GM18511 (cell line): ENCODE measurements at regions not wholly inside any gene's neighbourhood (a gene's known extent, or its start where the extent isn't known, plus 50 kb on each side); places are given as distances from the start of the nearest gene placed in this dataset.
"Not testable (repeated sequence)": the region's sequence is repeated elsewhere in the genome, so short reads cannot be mapped to it uniquely, and the experiment has no call there.

ENCODE experiments used
- ATAC-seq: cut with Tn5 transposase; IDR thresholded peaks from one replicate; pipeline ENCODE4 v1.9.1; 2021; ENCODE audit warnings: mild to moderate bottlenecking, moderate library complexity; ENCODE audit not compliant: unreplicated experiment

DNA sequence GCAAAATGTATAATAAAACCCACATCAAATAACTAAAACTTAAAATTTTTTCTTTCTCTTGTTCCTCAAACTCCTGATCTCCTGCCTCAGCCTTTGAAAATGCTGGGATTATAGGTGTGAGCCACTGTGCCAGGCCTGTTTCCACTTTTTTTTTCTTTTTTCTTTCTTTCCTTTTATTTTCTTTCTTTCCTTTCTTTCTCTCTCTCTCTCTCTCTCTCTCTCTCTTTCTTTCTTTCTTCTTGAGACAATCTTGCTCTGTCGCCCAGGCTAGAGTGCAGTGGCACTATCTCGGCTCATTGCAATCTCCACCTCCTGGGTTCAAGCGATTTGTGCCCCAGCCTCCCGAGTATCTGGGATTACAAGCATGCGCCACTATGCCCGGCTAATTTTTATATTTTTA, 164.6 kb downstream of the OR2B2 start:
- ATAC-seq, result no peak

DNA sequence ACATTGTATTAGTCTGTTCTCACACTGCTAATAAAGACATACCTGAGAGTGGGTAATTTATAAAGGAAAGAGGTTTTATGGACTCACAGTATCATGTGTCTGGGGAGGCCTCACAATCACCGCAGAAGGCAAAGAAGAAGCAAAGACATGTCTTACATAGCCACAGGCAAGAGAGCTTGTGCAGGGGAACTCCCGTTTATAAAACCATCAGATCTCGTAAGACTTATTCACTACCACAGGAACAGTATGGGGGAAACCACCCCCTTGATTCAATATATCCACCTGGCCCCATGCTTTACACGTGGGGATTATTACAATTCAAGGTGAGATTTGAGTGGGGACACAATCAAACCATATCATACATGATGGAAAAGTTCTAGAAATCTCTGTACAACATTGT, 165.3 kb downstream of the OR2B2 start:
- ATAC-seq, result not testable (repeated sequence)

DNA sequence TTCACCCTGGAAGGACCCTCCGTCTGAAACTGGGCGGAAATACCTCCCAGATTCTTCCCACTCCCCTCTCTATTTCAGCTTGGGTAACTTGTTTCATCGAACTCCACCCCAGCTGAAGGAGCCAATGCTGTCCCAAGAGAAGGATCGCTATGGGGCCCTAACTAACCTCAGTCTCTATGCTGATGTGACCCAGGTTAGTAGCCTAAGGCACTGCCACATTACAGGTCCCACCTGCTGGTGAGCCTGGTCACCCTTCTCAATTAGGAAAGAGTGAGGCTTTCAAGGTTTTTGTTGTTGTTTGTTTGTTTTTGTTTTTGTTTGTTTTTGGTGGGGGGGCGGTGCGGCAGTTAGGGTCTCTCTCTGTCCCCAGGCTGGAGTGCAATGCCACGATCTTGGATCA, 168.4 kb downstream of the OR2B2 start:
- no peak for ATAC-seq

DNA sequence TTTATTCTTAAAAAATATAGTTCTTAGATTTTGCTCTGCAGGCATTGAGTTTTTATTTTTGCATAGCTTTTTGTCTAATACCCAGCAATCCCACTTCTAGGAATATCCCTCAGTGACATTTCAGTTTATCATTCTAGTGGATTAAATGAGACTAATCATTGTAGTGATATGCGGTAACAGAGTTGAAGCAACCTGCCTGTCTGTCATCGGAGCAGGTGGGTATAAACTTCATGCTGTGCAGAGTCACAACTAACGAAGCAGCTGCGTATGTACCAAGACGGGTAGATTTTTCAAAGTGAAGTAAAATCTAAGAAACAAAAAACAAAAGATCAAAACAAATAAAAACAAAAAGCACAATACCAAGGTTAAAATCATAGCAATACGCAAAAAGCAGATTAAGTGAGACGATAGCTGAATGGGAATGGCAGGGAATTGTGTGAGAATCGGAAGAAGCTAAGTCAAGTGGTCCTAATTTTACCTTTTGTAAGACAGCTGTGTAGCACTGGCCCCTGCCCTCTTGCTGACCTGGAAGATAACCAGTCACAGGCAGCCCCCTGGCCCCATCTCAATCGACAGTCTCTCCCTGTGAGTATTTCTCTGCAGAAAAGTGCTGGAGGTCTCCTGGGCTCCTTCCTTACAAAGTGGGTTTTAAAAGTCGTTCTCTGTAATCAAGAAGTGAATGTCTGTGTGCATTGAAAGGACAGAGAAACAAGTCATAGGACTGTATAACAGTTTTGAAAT, 169.2 kb downstream of the OR2B2 start:
- ATAC-seq, result no peak

DNA sequence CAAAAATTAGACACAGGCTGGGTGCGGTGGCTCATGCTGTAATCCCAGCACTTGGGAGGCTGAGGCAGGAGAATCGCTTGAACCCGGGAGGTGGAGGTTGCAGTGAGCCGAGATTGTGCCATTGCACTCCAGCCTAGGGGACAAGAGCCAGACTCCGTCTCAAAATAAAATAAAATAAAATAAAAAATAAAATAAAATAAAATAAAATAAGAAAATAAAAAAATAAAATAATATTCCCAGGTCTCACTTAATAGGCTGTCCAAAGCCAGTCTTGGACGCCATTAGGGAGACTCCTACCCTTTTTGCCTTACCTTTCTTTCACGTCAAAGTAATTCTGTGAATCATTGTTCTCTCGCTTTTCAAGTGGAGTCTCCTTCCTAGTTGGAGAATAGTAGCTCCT, 172.3 kb downstream of the OR2B2 start:
- ATAC-seq, result not testable (repeated sequence)

DNA sequence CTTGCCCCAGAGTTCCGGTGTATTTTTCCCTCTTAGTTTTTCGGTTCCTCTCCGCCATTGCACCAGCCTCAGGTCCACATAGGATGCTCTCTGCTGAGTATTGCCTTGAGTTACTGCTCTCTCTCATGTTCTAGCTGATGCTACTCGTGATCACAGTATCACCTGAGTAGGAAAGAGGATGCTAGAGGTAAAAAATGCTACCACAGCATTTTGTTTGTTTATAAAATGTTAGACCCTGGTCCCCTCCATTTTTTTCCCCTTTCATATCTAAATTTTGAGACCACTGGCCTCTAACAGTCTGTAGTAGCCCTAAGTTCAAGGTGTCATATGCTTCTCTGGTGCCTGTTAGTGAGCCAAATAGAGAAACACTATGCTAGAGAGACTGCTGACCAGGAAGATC, 175.5 kb downstream of the OR2B2 start:
- no peak for ATAC-seq

DNA sequence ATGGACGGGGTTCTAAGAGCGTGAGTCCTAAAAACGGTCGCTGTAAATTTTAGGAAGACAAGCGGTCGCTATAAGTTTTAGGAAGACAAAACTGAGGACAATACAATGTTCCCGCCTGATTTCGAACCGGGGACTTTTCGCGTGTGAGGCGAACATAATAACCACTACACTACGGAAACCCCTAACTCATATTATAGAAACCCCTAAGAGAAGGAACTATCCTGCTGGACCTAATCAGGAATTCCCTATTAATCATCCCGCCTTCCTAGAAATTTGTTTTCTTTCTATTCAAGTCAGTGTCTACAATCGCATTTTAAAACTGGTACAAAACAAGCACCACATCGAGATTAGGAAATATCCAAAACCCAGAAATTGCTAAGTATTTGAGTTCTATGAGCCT, 183.8 kb downstream of the OR2B2 start:
- no peak for ATAC-seq

DNA sequence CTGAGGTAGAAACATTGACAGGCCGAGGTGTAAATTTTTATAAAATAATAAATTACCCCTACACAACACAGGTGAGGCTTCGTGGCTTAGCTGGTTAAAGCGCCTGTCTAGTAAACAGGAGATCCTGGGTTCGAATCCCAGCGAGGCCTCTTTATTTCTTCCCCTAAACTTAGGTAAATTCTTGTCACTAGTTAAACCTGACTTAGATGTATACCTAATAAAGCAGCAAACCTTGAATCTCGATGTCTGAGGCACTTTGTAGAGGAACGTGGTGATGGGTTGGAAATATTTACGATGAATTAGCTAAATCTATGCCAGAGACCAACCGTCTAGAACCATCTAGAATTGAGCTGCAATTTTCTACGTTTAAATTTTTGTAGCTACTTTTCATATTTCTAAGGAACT, 185.6 kb downstream of the OR2B2 start:
- no peak for ATAC-seq

DNA sequence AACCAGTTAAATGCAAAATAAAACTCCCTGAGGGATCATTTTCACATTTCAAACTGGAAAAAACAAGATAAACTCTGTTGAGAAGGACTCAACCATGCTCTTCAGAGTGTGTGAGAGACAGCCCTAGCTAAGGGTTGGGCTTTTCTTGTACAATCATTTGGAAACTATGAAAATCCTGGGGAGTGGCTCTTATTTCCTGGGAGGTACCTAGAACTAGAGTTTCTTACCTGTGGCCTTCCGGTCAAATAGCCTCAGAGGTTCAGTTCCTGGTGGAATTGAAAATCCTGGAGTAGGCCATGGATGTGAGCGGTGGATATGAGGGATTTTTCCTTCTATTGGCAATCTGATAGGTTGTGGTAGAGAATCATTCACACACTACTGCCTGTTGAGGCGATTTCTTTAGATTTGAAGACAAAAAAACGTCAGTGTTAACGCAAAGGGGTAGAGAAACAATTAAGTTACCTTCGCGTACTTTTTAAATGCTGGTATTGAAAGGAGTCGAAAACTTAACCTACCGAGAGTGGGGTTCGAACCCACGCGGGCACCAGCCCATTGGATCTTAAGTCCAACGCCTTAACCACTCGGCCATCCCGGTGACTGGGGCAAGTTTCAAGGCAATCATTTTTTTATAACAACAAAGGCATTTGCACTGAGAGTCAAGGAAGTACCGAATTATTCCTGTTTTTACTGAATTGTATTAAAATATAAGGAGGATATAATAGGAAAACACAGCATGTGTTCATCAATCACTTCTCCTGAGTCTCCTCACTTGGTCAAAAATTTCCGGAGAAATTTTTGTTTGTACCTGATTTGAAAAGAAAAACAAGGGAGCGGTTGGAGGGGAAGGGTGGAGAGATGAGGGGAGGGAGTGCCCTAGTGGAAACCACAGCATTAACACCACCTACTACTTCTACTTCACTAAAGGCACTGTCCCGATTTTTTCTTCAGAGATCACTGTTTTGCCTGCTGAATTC, 191.3 kb downstream of the OR2B2 start:
- ATAC-seq, result no peak

DNA sequence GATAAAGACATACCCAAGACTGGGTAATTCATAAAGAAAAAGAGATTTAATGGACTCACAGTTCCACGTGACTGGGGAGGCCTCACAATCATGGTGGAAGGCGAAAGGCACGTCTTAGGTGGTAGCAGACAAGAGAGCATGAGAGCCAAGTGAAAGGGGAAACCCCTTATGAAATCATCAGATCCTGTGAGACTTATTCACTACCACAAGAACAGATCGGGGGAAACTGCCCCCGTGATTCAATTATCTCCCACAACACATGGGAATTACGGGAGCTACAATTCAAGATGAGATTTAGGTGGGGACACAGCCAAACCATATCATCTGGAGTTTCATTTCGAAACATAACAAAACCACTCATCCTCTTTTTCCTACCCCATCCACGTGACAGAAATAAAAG, 193.2 kb downstream of the OR2B2 start:
- ATAC-seq, result not testable (repeated sequence)

DNA sequence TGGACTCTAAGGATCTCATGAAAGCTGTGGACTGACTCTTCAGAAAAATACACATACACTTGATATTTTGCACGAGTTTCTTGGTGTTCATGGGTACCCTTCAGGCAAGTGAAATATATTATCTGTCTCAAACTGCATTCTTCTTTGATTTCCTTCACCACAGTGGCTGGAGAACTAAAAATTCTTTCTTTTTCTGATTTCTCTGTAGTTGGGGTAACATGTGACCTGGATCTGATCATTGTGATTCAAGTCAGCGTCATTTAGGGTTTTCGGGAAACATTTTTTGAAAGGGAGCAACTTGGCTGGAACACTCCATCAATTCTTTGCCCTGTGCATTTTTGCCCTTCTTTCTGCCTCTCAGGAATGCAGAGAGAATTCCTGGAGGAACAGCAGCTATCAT, 205.8 kb downstream of the OR2B2 start:
- no peak for ATAC-seq

DNA sequence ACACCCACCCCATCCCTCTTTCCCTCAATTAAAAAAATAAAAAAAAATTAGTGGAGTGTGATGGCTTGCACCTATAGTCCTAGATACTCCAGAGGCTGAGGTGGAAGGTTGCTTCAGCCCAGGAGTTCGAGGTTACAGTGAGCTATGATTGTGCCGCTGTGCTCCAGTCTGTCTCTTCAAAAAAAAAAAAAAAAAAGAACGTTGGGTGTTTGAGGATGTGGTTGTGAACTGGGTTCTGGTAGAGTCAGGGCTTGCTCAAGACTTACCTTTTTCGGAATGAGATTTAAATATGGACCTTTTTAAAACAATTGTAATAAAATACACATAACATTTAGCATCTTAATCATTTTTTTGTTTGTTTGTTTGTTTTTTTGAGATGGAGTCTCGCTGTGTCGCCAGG, 211.9 kb downstream of the OR2B2 start:
- ATAC-seq, result no peak

DNA sequence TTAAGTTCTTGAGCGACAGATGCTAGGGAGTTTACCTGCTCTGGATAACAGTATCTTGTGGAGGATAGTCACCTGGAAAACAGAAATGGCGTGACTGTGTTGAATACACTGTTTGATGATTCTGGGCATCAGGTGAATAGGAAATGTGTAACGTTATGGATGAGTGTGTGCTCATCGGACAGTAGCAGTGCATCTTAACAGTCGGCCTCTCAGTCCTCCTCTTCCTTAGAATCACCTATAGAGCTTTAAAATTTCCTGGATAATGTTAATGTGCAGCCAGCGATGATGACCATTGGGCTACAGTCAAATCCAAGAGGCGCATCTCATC, 217.7 kb downstream of the OR2B2 start:
- ATAC-seq, result no peak

DNA sequence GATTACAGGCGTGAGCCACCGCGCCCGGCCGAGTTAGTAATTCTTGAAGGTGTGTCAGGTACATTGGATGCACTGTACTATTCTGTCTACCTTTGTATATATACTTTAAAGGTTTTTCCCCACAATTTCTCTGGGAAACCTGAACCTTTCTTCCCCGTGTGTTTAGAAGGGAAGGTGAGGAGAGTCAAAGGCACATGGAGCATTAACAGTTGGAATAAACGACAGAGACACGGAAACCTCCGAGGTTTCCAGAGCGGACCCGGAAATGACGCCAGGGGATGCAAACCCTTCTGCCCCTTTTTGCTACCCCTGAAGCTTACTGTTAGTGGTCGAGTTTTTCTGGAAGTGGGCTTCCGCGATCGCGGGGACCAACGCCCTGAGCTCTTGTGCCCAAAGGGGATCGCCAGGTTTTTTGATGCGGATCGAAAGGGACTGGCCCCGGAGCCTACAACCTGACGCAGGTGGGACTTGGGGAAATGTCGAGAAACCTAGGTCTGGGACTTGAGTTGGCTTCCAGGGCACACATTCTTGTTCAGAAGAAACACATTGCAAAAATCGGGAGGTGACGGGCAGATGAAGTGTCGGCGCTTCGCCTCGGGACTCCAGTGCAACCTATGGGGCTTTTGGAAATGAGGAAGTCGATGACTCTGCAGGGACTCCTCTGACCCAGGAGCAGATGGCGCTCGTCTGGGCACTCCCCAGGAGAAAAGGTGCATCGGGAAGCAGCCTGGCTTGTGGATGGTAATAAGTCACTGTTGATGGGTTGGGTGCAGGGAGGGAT, 218.2 kb downstream of the OR2B2 start:
- peak; percentile 63 for ATAC-seq

DNA sequence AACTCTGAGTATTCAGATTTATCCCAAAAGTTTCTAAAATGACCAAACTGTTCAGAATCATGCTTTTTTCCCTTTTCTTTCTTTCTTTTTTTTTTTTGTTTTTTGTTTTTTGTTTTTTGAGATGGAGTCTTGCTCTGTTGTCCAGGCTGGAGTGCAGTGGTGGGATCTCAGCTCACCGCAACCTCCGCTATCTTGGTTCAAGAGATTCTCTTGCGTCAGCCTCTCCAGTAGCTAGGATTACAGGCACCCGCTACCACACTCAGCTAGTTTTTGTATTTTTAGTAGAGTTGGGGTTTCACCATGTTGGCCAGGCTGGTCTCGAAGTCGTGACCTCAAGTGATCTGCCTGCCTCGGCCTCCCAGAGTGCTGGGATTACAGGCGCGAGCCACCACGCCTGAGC, 219.2 kb upstream of the ZNF184 start:
- not testable (repeated sequence) for ATAC-seq

DNA sequence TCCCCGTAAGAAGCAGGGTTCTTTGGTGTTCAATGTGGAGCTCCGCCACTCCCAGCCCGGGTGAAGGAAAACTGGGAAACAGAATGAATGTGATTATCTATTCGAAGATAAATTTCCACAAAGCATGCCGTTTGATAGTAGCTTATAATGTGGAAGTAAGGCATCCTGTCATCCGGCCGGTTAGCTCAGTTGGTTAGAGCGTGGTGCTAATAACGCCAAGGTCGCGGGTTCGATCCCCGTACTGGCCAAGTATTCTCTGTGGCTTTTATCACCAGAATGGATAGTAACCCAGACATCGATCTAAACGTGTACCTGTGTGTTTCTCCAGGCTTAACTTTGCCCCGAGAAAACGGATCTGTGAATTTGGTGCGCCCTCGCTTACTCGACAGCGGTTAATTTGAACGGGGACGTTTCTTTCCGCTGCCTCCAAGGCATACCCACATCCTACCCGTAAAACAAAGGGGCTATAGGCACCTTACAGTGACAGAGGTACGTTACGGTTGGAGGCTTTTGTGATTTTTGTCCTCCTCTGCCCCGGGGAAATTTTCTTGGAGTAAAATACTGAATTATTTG, 215.2 kb upstream of the ZNF184 start:
- peak; percentile 70 for ATAC-seq

DNA sequence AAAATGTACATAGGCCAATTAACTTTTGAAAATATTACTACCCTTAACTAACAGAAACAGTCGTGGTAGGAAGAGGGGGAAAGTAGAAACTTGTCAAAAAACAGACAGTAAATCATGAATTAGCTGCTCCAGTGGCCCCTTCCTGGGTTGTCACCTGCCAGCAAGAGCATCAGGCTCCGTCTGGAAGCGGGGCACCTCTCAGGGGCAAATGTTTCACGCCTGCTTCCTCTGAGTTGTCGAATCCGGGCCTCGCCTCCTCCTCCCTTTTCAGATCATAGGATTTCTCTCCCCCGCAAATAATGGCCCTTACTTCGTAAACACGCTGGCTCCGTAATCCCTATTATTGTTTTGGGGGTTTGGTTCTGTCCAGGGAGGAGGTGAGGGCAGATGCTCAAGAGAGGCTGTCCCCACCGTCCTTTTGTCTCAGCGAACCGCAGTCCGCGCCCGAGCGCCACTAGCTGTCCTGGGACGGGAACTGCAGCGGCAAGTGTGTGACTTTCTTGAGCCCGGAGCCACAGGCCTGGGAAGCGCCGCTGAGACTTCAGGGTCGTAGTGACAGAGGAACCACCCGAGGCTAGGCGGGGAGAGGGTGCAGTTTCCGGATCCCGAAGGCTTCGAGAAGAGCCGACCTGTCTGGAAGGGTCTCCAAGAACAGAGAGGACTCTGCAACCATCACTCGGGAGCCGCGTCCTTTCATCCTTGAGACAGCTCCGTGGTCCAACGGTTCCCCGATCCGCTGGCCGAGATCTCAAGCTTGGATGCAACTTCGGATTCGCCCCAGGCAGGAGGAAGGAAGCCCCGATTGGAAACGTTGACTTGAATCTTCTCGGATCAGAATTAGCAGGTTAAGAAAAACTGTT, 214.5 kb upstream of the ZNF184 start:
- ATAC-seq, result peak; percentile 79

DNA sequence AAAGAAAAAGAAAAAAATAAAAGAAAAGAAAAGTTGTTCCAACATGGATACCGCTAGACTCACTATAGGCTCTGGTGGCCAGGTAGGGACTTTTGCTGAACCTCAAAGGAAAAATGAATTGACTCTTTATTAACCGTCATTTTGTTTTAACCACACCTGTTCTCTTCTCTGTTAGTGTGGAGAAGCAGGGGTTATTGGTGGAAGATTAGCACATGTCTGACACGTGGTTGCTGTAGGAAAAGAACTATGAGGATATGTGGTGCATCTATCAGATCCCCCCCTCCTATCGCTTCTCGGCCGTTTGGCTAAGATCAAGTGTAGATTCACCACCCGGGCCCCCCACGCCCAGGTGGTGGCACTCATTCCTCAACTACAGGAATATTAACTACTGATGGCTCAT, 212.4 kb upstream of the ZNF184 start:
- ATAC-seq, result no peak

DNA sequence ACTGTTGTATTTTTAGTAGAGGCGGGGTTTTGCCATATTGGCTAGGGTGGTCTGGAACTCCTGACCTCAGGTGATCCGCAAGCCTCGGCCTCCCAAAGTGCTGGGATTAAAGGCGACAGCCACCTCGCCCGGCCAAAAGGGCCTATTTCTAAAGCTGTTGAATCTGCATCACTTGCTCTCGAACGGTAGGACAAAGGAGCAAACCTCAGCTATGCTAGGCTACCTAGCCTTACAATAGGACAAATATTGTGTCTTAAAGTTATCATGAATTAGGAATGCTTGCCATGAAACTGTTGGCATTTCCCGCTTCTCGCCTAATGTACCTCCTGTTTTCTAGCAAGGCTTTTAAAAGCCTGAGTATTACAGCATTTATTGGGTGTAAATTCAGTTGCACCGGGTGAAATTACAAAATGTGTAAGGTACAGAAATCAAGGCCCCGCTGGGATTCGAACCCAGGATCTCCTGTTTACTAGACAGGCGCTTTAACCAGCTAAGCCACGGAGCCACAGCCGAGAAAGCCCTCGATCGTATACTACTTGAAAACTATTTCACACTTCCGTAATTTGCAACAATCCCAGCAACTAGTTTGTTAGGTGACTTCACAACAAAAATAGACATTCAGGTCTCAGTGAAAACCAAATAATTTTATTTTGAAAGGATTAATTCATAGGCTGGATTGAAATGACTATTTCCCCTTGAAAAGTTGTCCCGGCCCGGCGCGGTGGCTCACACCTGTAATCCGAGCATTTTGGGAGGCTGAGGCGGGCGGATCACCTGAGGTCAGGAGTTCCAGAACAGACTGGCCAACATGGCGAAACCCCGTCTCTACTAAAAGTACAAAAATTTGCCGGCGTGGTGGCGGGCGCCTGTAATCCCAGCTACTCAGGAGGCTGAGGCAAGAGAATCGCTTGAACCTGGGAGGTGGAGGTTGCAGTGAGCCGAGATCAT, 211.6 kb upstream of the ZNF184 start:
- no peak for ATAC-seq
